Adrenal gland (tissue), 5 donors: ENCODE measurements at regions not wholly inside any gene's neighbourhood (a gene's known extent, or its start where the extent isn't known, plus 50 kb on each side); places are given as distances from the start of the nearest gene placed in this dataset.

Source experiments
- CTCF ChIP-seq, 6 experiments: fragments of 450-650 bp in 4 of 6; fragments of 200-600 bp in 2 of 6; sonication (generic) in 1 of 6; IDR thresholded peaks; 1 replicate in 5 of 6; 2 replicates in 1 of 6; pipeline versions ENCODE4 v1.5.1 to v1.8.0; 2016 to 2021; ENCODE audit warnings: antibody characterized with exemption in 6 of 6, mild to moderate bottlenecking in 2 of 6, moderate library complexity in 1 of 6
- POLR2A ChIP-seq, 2 donors: fragments of 450-650 bp; IDR thresholded peaks; one replicate each; pipeline ENCODE4 v1.6.1; 2017; ENCODE audit warnings: antibody characterized with exemption in 2 of 2, mild to moderate bottlenecking in 2 of 2, moderate library complexity in 1 of 2
- donor health status: DM: no; HTN: no; CAD: no.

GRCh38 chr14:25696176-25696575 lies 646.2 kb upstream of the STXBP6 start:
- TF ChIP-seq CTCF (IDR thresholded peaks at IDR 0.05) (no peak), POLR2A (IDR thresholded peaks at IDR 0.05) (no peak)
